ENCODE measurements at regions not wholly inside any gene's neighbourhood (a gene's known extent, or its start where the extent isn't known, plus 50 kb on each side); places are given as distances from the start of the nearest gene placed in this dataset.

DNA sequence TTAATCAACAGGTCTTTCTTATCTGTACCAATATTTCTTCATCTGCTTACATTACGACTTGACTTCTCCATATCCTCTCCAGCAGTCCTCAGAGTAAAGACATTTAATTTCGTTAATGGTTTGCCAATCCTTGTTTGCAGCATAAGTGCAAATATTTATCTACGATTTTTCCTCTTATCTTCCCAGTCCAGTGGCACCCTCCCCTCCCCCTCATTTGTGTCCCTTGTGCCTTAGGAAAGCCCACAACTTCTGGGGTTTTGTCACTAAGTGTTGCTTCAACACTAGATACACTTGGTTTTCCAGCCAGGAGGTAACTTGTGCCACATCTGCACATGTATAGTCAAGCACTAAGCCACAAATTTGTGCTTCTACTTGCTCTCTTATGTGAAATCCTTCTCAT is 327.2 kb downstream of the CBLN4 start:
- no peak for ATAC-seq

DNA sequence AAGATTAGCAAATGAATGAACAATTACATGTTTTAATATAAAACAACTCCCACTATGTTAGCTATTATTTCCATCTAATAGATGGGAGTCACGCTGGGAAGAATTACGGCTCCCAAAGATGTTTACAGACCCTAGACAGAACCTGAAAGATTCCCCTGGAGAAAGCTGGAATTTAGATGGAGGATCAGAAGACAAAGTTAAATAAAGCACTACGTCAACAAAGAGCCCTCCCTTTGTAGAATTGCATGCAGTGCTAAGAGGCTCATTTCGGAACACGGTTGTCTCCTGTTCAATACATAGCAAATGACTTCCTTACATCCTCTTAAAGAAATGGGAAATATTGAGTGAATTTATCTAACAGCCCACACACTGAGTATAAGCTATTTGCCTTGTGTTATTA is 328.3 kb downstream of the CBLN4 start:
- Mint-ChIP-seq H3K9me3 (ENCODE audit: insufficient read depth) (peaks cover 9% of the 10 kb centered on the region), H3K27ac (no peak overlapping the region), H3K4me3 (no peak overlapping the region), H3K4me1 (ENCODE audit: low read depth) (no peaks in the 10 kb centered on the region), H3K27me3 (ENCODE audit: low read depth) (no peaks in the 10 kb centered on the region), H3K36me3 (ENCODE audit: low read depth) (no peaks in the 10 kb centered on the region)
- CTCF ChIA-PET = no interaction called here
- POLR2A ChIA-PET = no interaction called here
- DNase-seq = no peak
- ATAC-seq = no peak

More for the DNA sequence above, 327.2 kb downstream of the CBLN4 start:
- H3K4me1 Mint-ChIP-seq (ENCODE audit: low read depth) = no peaks in the 10 kb centered on the region
- POLR2A ChIA-PET = no interaction called here
- peaks cover 9% of the 10 kb centered on the region for H3K9me3 Mint-ChIP-seq (ENCODE audit: insufficient read depth)
- H3K27ac Mint-ChIP-seq = no peak overlapping the region
- no peaks in the 10 kb centered on the region for H3K27me3 Mint-ChIP-seq (ENCODE audit: low read depth)
- H3K4me3 Mint-ChIP-seq = no peak overlapping the region
- DNase-seq = no peak
- CTCF ChIA-PET = no interaction called here
- no peaks in the 10 kb centered on the region for H3K36me3 Mint-ChIP-seq (ENCODE audit: low read depth)

DNA sequence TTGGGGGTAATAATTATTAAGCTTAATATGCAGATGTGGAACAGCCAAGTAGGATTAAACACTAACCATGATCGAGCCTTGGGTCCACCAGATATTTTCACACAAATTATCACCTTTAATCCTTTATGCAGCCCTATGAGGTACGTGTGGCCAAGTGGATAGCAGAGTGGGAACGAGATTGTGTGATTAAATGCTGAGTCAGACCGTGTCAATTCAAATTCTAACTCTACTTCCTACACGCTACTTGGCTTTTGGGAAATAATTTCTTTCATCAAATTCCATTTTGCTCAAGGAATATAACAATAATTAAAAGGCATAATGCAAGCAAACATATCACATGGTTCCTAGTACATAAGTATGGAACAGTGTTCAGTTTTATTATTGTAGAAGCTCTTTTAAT is 329.2 kb downstream of the CBLN4 start:
- Mint-ChIP-seq H3K4me3 (no peak overlapping the region), H3K27me3 (ENCODE audit: low read depth) (no peaks in the 10 kb centered on the region), H3K9me3 (ENCODE audit: insufficient read depth) (peaks cover 9% of the 10 kb centered on the region), H3K4me1 (ENCODE audit: low read depth) (no peaks in the 10 kb centered on the region), H3K36me3 (ENCODE audit: low read depth) (no peaks in the 10 kb centered on the region), H3K27ac (no peak overlapping the region)
- ATAC-seq (no peak), DNase-seq (no peak)
- POLR2A ChIA-PET = no interaction called here
- CTCF ChIA-PET = no interaction called here

DNA sequence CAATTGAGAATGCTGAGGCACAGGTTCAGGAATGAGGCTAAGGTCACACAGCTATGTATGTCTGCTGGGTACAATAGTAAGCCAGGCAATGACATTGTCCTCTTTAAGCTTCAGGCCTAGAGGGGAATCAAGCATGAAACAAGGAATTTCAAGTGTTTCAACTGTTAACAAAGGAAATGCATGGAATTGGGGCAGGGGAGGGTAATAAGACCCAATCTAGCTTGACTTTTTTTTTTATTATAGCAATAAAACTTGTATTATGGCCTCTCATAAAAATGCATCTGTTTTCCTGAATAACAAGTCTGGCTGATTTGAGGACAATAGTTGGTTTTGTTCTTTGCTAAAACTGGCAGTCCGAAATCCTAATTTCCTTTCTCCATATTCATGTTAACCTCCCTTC is 336.7 kb downstream of the CBLN4 start:
- Mint-ChIP-seq H3K27me3 (ENCODE audit: low read depth) (no peaks in the 10 kb centered on the region), H3K4me1 (ENCODE audit: low read depth) (no peaks in the 10 kb centered on the region), H3K4me3 (no peak overlapping the region), H3K9me3 (ENCODE audit: insufficient read depth) (no peaks in the 10 kb centered on the region), H3K27ac (no peak overlapping the region), H3K36me3 (ENCODE audit: low read depth) (no peaks in the 10 kb centered on the region)
- ATAC-seq (no peak), DNase-seq (no peak)
- POLR2A ChIA-PET = interaction anchor here (0.6 kb wide), 1 partner anchor 267 kb away, joined by 3 read pairs; no protein-coding TSS in a partner anchor
- CTCF ChIA-PET = no interaction called here

DNA sequence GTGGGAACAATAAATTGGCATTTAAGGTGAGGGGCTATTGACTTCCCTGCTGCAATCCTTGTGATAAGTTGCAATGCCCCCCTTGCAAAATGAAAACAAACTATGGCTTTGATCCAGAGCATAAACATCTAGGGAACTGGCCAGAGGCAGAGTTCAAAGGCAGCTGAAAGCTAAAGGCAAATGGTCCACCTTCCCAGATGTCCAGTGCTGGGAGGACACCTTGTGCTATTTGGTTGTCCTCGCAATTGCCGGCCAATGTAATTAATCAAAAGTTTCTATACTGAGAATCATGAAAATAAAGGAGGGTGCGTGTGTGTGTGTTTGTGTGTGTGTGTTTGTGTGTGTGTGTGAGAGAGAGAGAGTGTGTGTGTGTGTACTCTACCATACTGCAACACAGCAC is 337.4 kb downstream of the CBLN4 start:
- no peaks in the 10 kb centered on the region for H3K36me3 Mint-ChIP-seq (ENCODE audit: low read depth)
- CTCF ChIA-PET = no interaction called here
- ATAC-seq = no peak

DNA sequence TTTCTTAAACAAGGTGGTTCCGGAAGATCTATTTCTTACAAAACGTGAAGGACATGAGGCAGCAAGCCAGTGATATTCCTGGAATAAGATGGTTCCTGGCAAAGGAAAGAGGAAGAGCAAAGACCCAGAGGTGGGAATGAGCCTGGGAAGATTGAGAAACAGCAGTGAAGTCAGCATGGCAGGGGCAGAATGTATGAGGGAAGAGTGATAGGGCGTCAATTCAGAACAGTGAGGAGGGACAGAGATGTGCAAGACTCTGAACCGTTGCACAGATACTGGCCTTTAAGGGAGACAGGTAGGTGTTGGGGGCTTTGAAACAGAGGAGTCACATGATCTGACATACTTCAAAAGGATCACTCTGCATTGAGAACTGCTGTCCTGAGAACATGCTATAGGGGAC is 338.3 kb downstream of the CBLN4 start:
- CTCF ChIA-PET = no interaction called here
- Mint-ChIP-seq H3K4me1 (ENCODE audit: low read depth) (no peaks in the 10 kb centered on the region), H3K27ac (no peak overlapping the region), H3K9me3 (ENCODE audit: insufficient read depth) (no peaks in the 10 kb centered on the region), H3K4me3 (no peak overlapping the region), H3K27me3 (ENCODE audit: low read depth) (no peaks in the 10 kb centered on the region), H3K36me3 (ENCODE audit: low read depth) (no peaks in the 10 kb centered on the region)
- no peak for ATAC-seq
- POLR2A ChIA-PET = no interaction called here
- DNase-seq = no peak

More for the DNA sequence above, 337.4 kb downstream of the CBLN4 start:
- POLR2A ChIA-PET = interaction anchor here (0.6 kb wide), 1 partner anchor 266 kb away, joined by 3 read pairs; no protein-coding TSS in a partner anchor
- Mint-ChIP-seq H3K4me1 (ENCODE audit: low read depth) (no peaks in the 10 kb centered on the region), H3K4me3 (no peak overlapping the region), H3K9me3 (ENCODE audit: insufficient read depth) (no peaks in the 10 kb centered on the region), H3K27ac (no peak overlapping the region), H3K27me3 (ENCODE audit: low read depth) (no peaks in the 10 kb centered on the region)
- no peak for DNase-seq

DNA sequence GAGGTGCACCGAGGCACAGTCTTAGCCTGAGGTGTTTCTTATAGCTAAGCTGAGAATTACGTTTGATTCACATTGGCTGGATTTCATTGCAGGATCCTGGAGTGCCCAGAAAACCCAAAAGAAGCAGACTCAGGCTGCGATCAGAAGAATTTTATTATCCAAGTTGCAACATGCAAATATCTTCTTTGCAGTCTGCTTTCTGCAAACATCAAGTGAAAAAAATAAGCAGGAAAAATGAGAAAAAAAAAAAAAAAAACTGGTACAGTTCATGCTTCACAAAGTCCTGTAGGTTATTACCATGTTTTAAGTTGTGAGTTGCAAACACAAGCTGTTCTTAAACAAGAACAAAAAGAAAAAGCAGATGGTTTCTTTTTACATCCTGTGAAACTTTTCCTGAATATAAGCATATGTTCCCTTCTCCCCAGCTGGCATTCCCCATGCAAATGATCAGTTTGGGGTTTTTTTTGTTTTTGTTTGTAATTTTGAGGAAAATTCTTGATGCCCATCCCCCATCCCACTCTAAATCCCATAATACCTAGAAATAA is 349.0 kb downstream of the CBLN4 start:
- no peak for ATAC-seq
- no peak overlapping the region for H3K27ac Mint-ChIP-seq
- no peak overlapping the region for H3K4me3 Mint-ChIP-seq
- no peak for DNase-seq
- POLR2A ChIA-PET = no interaction called here
- H3K36me3 Mint-ChIP-seq (ENCODE audit: low read depth) = no peaks in the 10 kb centered on the region
- no peaks in the 10 kb centered on the region for H3K4me1 Mint-ChIP-seq (ENCODE audit: low read depth)
- no peaks in the 10 kb centered on the region for H3K27me3 Mint-ChIP-seq (ENCODE audit: low read depth)
- H3K9me3 Mint-ChIP-seq (ENCODE audit: insufficient read depth) = no peaks in the 10 kb centered on the region
- CTCF ChIA-PET = no interaction called here

DNA sequence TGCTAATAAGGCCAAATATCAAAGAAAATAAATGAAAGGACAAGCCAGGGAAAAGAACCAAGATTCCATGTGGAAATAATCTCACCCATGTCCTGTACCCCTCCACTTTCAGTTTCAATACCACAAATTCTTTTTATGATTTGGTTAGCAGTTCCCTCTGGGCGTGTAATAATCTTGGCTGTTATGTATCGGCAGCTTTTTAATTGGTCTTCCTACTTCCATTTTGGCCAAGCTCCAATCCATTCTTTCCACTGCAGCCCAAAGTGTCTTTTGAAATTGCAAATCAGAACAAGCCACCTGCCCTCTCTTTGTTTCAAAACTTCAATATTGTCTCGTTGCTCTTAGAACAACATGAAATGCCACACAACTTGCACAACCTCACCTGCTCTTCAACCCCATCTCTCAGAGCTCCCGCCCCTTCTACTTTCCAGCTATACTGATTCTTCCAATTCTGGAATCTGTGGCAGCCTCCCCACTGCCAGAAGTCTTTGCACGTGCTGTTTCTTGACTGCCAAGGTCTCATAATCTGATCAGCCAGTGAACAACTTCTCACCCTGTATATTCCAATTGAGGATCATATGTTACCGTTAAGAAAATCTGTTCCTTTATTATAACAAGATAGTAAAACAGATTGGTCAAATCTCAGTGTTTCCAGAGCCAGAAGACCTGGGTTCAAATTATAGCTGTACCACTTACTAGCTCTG is 354.5 kb downstream of the CBLN4 start:
- no peaks in the 10 kb centered on the region for H3K27me3 Mint-ChIP-seq (ENCODE audit: low read depth)
- no peak for DNase-seq
- no peak overlapping the region for H3K4me3 Mint-ChIP-seq
- ChIA-PET CTCF (no interaction called here), POLR2A (no interaction called here)
- H3K27ac Mint-ChIP-seq = no peak overlapping the region
- no peaks in the 10 kb centered on the region for H3K36me3 Mint-ChIP-seq (ENCODE audit: low read depth)
- ATAC-seq = no peak
- peaks cover 5% of the 10 kb centered on the region for H3K9me3 Mint-ChIP-seq (ENCODE audit: insufficient read depth)
- no peaks in the 10 kb centered on the region for H3K4me1 Mint-ChIP-seq (ENCODE audit: low read depth)

DNA sequence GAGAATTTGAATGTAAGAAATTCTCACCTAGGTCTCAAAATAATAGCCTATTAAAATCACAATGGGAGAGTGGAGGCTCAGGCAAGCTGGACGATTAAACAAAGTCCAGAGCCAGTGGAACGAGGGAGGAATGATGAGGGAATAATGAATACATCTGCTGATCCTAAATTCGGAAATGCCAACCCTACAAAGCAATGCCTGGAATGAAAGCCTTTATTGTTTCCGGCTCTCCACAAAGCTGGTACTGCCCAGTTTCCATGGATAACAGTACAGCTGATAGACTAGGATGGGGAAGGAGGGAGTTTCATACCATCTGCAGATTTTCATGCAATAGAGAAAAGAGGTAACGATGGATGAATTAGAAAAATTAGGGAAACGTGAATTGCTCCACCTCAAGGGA is 356.1 kb downstream of the CBLN4 start:
- H3K36me3 Mint-ChIP-seq (ENCODE audit: low read depth) = no peaks in the 10 kb centered on the region
- CTCF ChIA-PET = no interaction called here
- POLR2A ChIA-PET = no interaction called here
- no peaks in the 10 kb centered on the region for H3K27me3 Mint-ChIP-seq (ENCODE audit: low read depth)
- no peak for DNase-seq
- H3K27ac Mint-ChIP-seq = no peak overlapping the region
- H3K4me3 Mint-ChIP-seq = no peak overlapping the region
- no peaks in the 10 kb centered on the region for H3K4me1 Mint-ChIP-seq (ENCODE audit: low read depth)
- peaks cover 5% of the 10 kb centered on the region for H3K9me3 Mint-ChIP-seq (ENCODE audit: insufficient read depth)
- no peak for ATAC-seq

DNA sequence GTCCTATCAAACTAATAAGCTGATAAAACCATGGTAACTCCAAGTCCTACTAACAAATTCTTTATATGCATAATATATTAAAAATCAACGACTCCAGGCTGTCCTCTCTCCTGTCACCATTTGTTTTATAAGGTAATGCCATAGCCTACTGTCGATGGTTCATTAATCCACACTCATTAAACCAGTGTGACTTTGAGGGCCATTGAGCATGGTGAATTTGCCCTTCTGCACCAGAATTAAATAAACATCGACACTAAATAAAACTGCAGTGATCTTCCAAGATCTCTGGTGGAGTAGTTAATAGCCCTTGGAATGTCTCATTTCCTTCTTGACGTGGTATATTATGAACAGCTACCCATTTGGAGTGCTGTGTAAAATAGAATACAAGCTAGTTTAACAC is 358.5 kb downstream of the CBLN4 start:
- ChIA-PET POLR2A (no interaction called here), CTCF (no interaction called here)
- no peaks in the 10 kb centered on the region for H3K27me3 Mint-ChIP-seq (ENCODE audit: low read depth)
- H3K4me1 Mint-ChIP-seq (ENCODE audit: low read depth) = no peaks in the 10 kb centered on the region
- ATAC-seq (no peak), DNase-seq (no peak)
- peaks cover 5% of the 10 kb centered on the region for H3K9me3 Mint-ChIP-seq (ENCODE audit: insufficient read depth)
- no peak overlapping the region for H3K4me3 Mint-ChIP-seq
- H3K27ac Mint-ChIP-seq = no peak overlapping the region
- H3K36me3 Mint-ChIP-seq (ENCODE audit: low read depth) = no peaks in the 10 kb centered on the region

DNA sequence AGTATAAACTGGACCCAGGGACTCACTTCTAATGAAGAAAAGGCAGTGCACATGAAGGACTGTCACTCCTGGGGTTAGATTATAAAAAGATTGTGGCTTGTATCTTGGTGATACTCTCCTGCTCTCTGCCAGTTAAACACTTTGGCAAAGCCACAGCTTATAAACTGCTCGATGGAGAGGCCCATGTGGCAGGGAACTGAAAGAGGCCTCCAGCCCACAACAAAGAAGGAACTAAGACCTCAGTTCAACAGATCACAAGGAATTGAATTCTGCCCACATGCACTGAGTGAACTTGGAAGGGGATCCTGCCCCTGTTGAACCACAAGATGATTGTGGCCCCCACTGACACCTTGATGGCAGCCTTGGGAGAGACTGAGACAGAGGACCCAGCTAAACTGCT is 363.8 kb downstream of the CBLN4 start:
- Mint-ChIP-seq H3K27ac (no peak overlapping the region), H3K36me3 (ENCODE audit: low read depth) (no peaks in the 10 kb centered on the region), H3K27me3 (ENCODE audit: low read depth) (no peaks in the 10 kb centered on the region), H3K4me3 (no peak overlapping the region), H3K9me3 (ENCODE audit: insufficient read depth) (no peaks in the 10 kb centered on the region), H3K4me1 (ENCODE audit: low read depth) (no peaks in the 10 kb centered on the region)
- CTCF ChIA-PET = no interaction called here
- no peak for DNase-seq
- ATAC-seq = no peak
- POLR2A ChIA-PET = no interaction called here

DNA sequence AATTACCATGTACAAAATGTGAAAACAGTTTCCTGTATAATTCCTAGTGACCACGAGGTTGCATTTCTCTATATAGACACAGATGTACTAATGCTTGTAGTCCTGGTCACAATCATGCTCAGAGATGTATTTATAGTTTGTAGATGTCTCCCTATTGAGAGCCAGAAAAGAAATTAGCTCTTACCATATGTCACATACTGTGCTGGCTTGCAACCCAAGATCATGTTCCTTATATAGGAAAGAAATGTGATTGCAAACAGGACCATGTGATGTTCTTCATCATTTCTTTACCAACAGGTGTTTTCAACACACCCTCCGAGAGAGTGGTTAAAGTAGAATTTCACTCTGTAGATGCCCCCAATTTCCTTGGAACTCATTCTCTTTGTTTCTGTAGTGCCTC is 369.4 kb downstream of the CBLN4 start:
- ChIA-PET POLR2A (no interaction called here), CTCF (no interaction called here)
- ATAC-seq (no peak), DNase-seq (no peak)
- Mint-ChIP-seq H3K9me3 (ENCODE audit: insufficient read depth) (no peaks in the 10 kb centered on the region), H3K4me3 (no peak overlapping the region), H3K27ac (no peak overlapping the region), H3K27me3 (ENCODE audit: low read depth) (no peaks in the 10 kb centered on the region), H3K4me1 (ENCODE audit: low read depth) (no peaks in the 10 kb centered on the region), H3K36me3 (ENCODE audit: low read depth) (no peaks in the 10 kb centered on the region)

DNA sequence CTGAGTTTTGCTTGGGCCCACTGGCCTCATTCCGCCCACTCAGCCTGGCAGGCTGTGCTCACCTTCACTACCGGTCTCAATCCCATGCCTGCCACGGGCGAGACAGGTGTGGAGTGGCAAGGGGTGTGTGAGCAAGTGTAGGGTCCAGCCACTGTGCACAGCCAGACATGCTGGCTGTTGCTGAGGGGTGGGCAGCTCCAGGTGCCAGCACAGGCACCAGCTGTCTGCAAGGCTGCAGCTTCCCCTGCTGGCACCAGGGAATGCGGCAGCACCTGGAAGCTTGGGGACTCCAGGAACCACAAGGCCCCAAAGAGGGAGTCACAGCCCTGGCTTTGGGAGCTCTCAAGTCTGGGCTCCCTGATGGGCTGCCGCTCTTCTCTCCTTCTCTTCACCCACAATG is 372.7 kb downstream of the CBLN4 start:
- ChIA-PET POLR2A (no interaction called here), CTCF (no interaction called here)
- no peaks in the 10 kb centered on the region for H3K4me1 Mint-ChIP-seq (ENCODE audit: low read depth)
- no peak overlapping the region for H3K4me3 Mint-ChIP-seq
- no peak for DNase-seq
- H3K36me3 Mint-ChIP-seq (ENCODE audit: low read depth) = no peaks in the 10 kb centered on the region
- H3K27me3 Mint-ChIP-seq (ENCODE audit: low read depth) = no peaks in the 10 kb centered on the region
- ATAC-seq = no peak
- H3K9me3 Mint-ChIP-seq (ENCODE audit: insufficient read depth) = no peaks in the 10 kb centered on the region
- no peak overlapping the region for H3K27ac Mint-ChIP-seq

All from activated CD8-positive, alpha-beta T cell treated with anti-CD3 and anti-CD28 coated beads, Interleukin-2, amount 10 ng/mL, durations not matched to agents 7 days and 5 days (primary cell).